ENCODE measurements at regions not wholly inside any gene's neighbourhood (a gene's known extent, or its start where the extent isn't known, plus 50 kb on each side); places are given as distances from the start of the nearest gene placed in this dataset.

GRCh38 chr5:163022582-163023128 is 414.7 kb upstream of the CCNG1 start:
- TF ChIP-seq, protein P1, sequence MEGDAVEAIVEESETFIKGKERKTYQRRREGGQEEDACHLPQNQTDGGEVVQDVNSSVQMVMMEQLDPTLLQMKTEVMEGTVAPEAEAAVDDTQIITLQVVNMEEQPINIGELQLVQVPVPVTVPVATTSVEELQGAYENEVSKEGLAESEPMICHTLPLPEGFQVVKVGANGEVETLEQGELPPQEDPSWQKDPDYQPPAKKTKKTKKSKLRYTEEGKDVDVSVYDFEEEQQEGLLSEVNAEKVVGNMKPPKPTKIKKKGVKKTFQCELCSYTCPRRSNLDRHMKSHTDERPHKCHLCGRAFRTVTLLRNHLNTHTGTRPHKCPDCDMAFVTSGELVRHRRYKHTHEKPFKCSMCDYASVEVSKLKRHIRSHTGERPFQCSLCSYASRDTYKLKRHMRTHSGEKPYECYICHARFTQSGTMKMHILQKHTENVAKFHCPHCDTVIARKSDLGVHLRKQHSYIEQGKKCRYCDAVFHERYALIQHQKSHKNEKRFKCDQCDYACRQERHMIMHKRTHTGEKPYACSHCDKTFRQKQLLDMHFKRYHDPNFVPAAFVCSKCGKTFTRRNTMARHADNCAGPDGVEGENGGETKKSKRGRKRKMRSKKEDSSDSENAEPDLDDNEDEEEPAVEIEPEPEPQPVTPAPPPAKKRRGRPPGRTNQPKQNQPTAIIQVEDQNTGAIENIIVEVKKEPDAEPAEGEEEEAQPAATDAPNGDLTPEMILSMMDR (IDR thresholded peaks at IDR 0.05; ENCODE audit: insufficient read depth, low read length, poor library complexity, severe bottlenecking): no peak
- TF ChIP-seq EZH2phosphoT487 (conservative IDR thresholded peaks at IDR 0.05; ENCODE audit: low read length): no peak

Data from SU-DHL-6 (cell line).